IMR-90 (cell line): ENCODE measurements at regions not wholly inside any gene's neighbourhood (a gene's known extent, or its start where the extent isn't known, plus 50 kb on each side); places are given as distances from the start of the nearest gene placed in this dataset.

Experiments used
- ATAC-seq: fragments of 200-7000 bp; cut with Tn5 transposase; 2 replicates; pipeline ENCODE4 v1.9.1; 2020; ENCODE audit warnings: low read depth, mild to moderate bottlenecking, moderate library complexity
- BruUV-seq: library from RNA; stranded (reverse); fragments of 400-500 nt; replicated peaks from 2 replicates; lab custom pipeline; 2021; lab: Mats Ljungman, UMichigan
- CTCF ChIA-PET: fragments of 300-600 bp; formaldehyde crosslinking; extraction: SDS; loops from one replicate; lab custom pipeline; 2021; ENCODE audit warnings: antibody characterized with exemption; lab: Yijun Ruan, JAX
- POLR2A ChIA-PET: fragments of 300-600 bp; sonication (Branson Sonifier 250); formaldehyde crosslinking; loops from one replicate; lab custom pipeline; 2022; ENCODE audit warnings: antibody characterized with exemption; ENCODE audit not compliant: unreplicated experiment; lab: Charles Lee
- DNase-seq: peaks from one replicate; pipeline ENCODE4 v3.0.0; 2013
- H2AFZ ChIP-seq: replicated peaks from 2 replicates; pipeline ENCODE3; 2013; ENCODE audit warnings: low read length, mild to moderate bottlenecking; ENCODE audit not compliant: poor library complexity
- H2AK5ac ChIP-seq: 2 replicates; pipeline ENCODE4 v1.6.1; 2013; ENCODE audit warnings: low read depth, low read length, inconsistent platforms
- H2AK9ac ChIP-seq: replicated peaks from 2 replicates; pipeline ENCODE3; 2013; ENCODE audit warnings: mild to moderate bottlenecking, low read depth, low read length, moderate library complexity; ENCODE audit not compliant: poor library complexity
- H2BK120ac ChIP-seq: 2 replicates; pipeline ENCODE4 v1.6.1; 2013; ENCODE audit warnings: low read depth, low read length, inconsistent platforms
- H2BK15ac ChIP-seq: 3 replicates; pipeline ENCODE4 v1.6.1; 2013; ENCODE audit warnings: low read depth, low read length, inconsistent platforms
- H2BK20ac ChIP-seq: 2 replicates; pipeline ENCODE4 v1.6.1; 2013; ENCODE audit warnings: low read depth, mild to moderate bottlenecking, inconsistent platforms, low read length, moderate library complexity
- H2BK5ac ChIP-seq: 2 replicates; pipeline ENCODE4 v1.6.1; 2013; ENCODE audit warnings: mild to moderate bottlenecking, low read depth, low read length, inconsistent platforms; ENCODE audit not compliant: poor library complexity, severe bottlenecking
- H3K14ac ChIP-seq: replicated peaks from 2 replicates; pipeline ENCODE4 v1.6.1; 2013; ENCODE audit warnings: low read depth, low read length, inconsistent platforms
- H3K18ac ChIP-seq: 2 replicates; pipeline ENCODE4 v1.6.1; 2013; ENCODE audit warnings: low read depth, low read length, control low read depth
- H3K23ac ChIP-seq: 2 replicates; pipeline ENCODE4 v1.6.1; 2013; ENCODE audit warnings: low read depth, low read length, inconsistent platforms
- H3K27ac ChIP-seq: 2 replicates; pipeline ENCODE4 v1.5.1; 2013; ENCODE audit warnings: mild to moderate bottlenecking, control low read depth, low read length; ENCODE audit not compliant: insufficient read depth
- H3K27me3 ChIP-seq: 2 replicates; pipeline ENCODE4 v1.6.1; 2013; ENCODE audit warnings: low read length; ENCODE audit not compliant: control insufficient read depth, insufficient read depth
- H3K36me3 ChIP-seq: 2 replicates; pipeline ENCODE4 v1.6.1; 2013; ENCODE audit warnings: low read length, mixed read lengths; ENCODE audit not compliant: control insufficient read depth, insufficient read depth
- H3K4ac ChIP-seq: 2 replicates; pipeline ENCODE4 v1.6.1; 2013; ENCODE audit warnings: low read depth, low read length, inconsistent platforms
- H3K4me1 ChIP-seq: 2 replicates; pipeline ENCODE4 v1.6.1; 2013; ENCODE audit warnings: low read length, mixed read lengths; ENCODE audit not compliant: control insufficient read depth, insufficient read depth
- H3K4me2 ChIP-seq: 2 replicates; pipeline ENCODE4 v1.6.1; 2013; ENCODE audit warnings: low read depth, mild to moderate bottlenecking, control low read depth, low read length, moderate library complexity
- H3K4me3 ChIP-seq: 2 replicates; pipeline ENCODE4 v1.5.1; 2013; ENCODE audit warnings: low read depth, mild to moderate bottlenecking, control low read depth, low read length, moderate library complexity; ENCODE audit not compliant: insufficient read depth
- H3K56ac ChIP-seq: 2 replicates; pipeline ENCODE4 v1.6.1; 2013; ENCODE audit warnings: low read length, inconsistent platforms; ENCODE audit not compliant: insufficient read depth; ENCODE audit errors: extremely low read depth
- H3K79me1 ChIP-seq, 2 experiments: 2 replicates each; pipeline ENCODE4 v1.6.1; 2013; ENCODE audit warnings: low read length in 2 of 2, inconsistent platforms in 1 of 2, low read depth in 1 of 2
- H3K9ac ChIP-seq: 2 replicates; pipeline ENCODE4 v1.6.1; 2013; ENCODE audit warnings: low read depth, low read length, control low read depth
- H3K9me1 ChIP-seq: 2 replicates; pipeline ENCODE4 v1.6.1; 2013; ENCODE audit warnings: low read length, inconsistent platforms; ENCODE audit not compliant: insufficient read depth
- H3K9me3 ChIP-seq: 2 replicates; pipeline ENCODE4 v1.6.1; 2013; ENCODE audit warnings: low read length; ENCODE audit not compliant: control insufficient read depth, insufficient read depth
- H4K20me1 ChIP-seq: 2 replicates; pipeline ENCODE4 v1.6.1; 2013; ENCODE audit warnings: low read length, inconsistent platforms; ENCODE audit not compliant: insufficient read depth
- H4K5ac ChIP-seq: 2 replicates; pipeline ENCODE4 v1.6.1; 2013; ENCODE audit warnings: mild to moderate bottlenecking, low read depth, low read length, control low read depth
- H4K8ac ChIP-seq, 2 experiments: 2 replicates each; pipeline ENCODE4 v1.6.1; 2013; ENCODE audit warnings: low read depth in 2 of 2, low read length in 2 of 2, control low read depth in 1 of 2, inconsistent platforms in 1 of 2
- H4K91ac ChIP-seq: 2 replicates; pipeline ENCODE4 v1.6.1; 2013; ENCODE audit warnings: low read depth, low read length, inconsistent platforms; ENCODE audit not compliant: insufficient read depth
- BHLHE40 ChIP-seq: fragments of 150-350 bp; IDR thresholded peaks from 2 replicates; pipeline ENCODE4 v1.6.1; 2016; ENCODE audit warnings: mild to moderate bottlenecking, low read depth, low read length
- CEBPB ChIP-seq: IDR thresholded peaks from 2 replicates; pipeline ENCODE4 v1.6.1; 2012; ENCODE audit warnings: low read depth, low read length, improper control_type of control experiment
- MAZ ChIP-seq: IDR thresholded peaks from 2 replicates; pipeline ENCODE4 v1.6.1; 2012; ENCODE audit warnings: low read depth, mild to moderate bottlenecking, low read length, improper control_type of control experiment, moderate library complexity, borderline replicate concordance
- RFX5 ChIP-seq: IDR thresholded peaks from 2 replicates; pipeline ENCODE4 v1.8.0; 2012; ENCODE audit warnings: low read depth, mild to moderate bottlenecking, low read length, moderate library complexity
- SMC3 ChIP-seq: fragments of 150-350 bp; IDR thresholded peaks from 2 replicates; pipeline ENCODE4 v1.6.1; 2016; ENCODE audit warnings: low read depth, mild to moderate bottlenecking, antibody characterized with exemption, low read length, moderate library complexity
- WGBS, 2 experiments: methylation state at CpG; one replicate each; pipeline versions ENCODE4 v1.1.5 to v1.1.7; 2013; ENCODE audit warnings: missing lambda C conversion rate in 2 of 2; ENCODE audit not compliant: insufficient read length in 1 of 2; ENCODE audit errors: extremely low coverage in 2 of 2; 5-methylcytosine and 5-hydroxymethylcytosine counted together
- dilution Hi-C: fragments of 300-500 bp; cut with HindIII; formaldehyde crosslinking; loops from one replicate; pipeline ENCODE4 v1.14.3; 2018; ENCODE audit warnings: low sequenced_read_pairs; ENCODE audit not compliant: unreplicated experiment
- in situ Hi-C: fragments of 300-500 bp; cut with MboI; formaldehyde crosslinking; loops from 3 replicates; pipeline ENCODE4 v1.14.3; 2019; ENCODE audit warnings: low sequenced_read_pairs, inconsistent platforms, mixed read lengths
- intact Hi-C: fragments of 100-400 bp; cut with micrococcal nuclease; formaldehyde crosslinking; loops from 2 replicates; pipeline ENCODE4 v1.10.0; 2022
- TF ChIP-seq, protein P1 (sequence below): fragments of 150-350 bp; IDR thresholded peaks from 2 replicates; pipeline ENCODE4 v1.6.1; 2017; ENCODE audit warnings: mild to moderate bottlenecking, antibody characterized with exemption, low read length, low read depth
- TF ChIP-seq, protein P2 (sequence below): conservative IDR thresholded peaks from 2 replicates; pipeline ENCODE4 v1.5.1; 2012; ENCODE audit warnings: mild to moderate bottlenecking, low read depth, low read length, improper control_type of control experiment

DNA sequence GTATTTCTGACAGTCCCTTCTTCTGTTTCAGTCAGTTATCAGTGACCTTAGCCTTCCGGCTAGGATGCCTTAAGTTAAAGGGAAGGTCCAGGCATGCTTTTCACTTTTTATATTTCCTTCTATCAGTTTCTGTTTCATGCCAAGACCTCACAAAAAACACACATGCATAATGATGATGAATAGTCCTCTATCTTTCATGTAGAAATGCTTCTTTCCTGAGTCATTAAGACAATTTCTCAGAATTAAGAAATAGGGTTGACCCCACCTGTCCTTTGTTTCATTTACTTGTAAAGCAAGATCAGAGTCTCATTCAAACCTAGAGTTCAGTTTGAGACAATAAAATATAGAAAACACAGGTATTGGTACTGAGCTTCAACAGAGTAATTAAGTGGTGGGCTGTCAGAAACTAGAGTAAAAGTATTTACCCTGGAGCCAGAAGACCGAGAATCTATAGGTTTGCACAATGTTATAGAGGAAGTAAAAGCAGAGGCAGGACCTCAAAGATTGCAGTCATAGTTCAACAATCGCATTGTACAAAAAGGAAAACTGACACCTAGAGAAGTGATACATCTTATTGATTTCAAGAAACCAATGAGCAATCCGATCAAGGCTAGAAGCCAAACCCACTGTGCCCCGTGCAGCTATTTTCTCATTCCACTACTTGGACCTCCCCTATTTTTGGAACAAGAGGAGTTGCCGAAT lies 118.7 kb upstream of the PUM3 start:
- H2BK20ac ChIP-seq: no peak overlapping the region
- H2BK15ac ChIP-seq: no peak overlapping the region
- H4K5ac ChIP-seq: no peak overlapping the region
- no peak overlapping the region for H3K56ac ChIP-seq
- ATAC-seq: no peak
- 43% methylated on average over 1 of the region's 6 CpGs; no CpG with 5 or more reads in 1 of the 2 experiments for WGBS, 2 experiments
- BruUV-seq: no TSS peak
- H3K4me3 ChIP-seq: no peak overlapping the region
- dilution Hi-C loops: no loop called here
- H4K91ac ChIP-seq: no peak overlapping the region
- no peak overlapping the region for H4K8ac ChIP-seq
- no peak overlapping the region for H2AK9ac ChIP-seq
- H3K9me1 ChIP-seq: no peaks in the 10 kb centered on the region
- in situ Hi-C loops: loop anchor here (25.0 kb wide), 1 partner anchor 100 kb away; no protein-coding TSS in a partner anchor
- no peak overlapping the region for H3K18ac ChIP-seq
- H3K23ac ChIP-seq: no peak overlapping the region
- no peak overlapping the region for H3K4me2 ChIP-seq
- no peak overlapping the region for H2AK5ac ChIP-seq
- H2AFZ ChIP-seq: no peak overlapping the region
- H3K9ac ChIP-seq: no peak overlapping the region
- no peaks in the 10 kb centered on the region for H3K36me3 ChIP-seq
- H3K14ac ChIP-seq: no peak overlapping the region
- H3K4me1 ChIP-seq: no peaks in the 10 kb centered on the region
- no peak overlapping the region for H3K27ac ChIP-seq
- POLR2A ChIA-PET: no interaction called here
- no peaks in the 10 kb centered on the region for H3K9me3 ChIP-seq
- H4K20me1 ChIP-seq: no peaks in the 10 kb centered on the region
- H2BK120ac ChIP-seq: no peak overlapping the region
- intact Hi-C loops: no loop called here
- no peak for DNase-seq
- CTCF ChIA-PET: no interaction called here
- no peak overlapping the region for H3K4ac ChIP-seq
- H3K27me3 ChIP-seq: no peaks in the 10 kb centered on the region
- no peaks in the 10 kb centered on the region for H3K79me1 ChIP-seq
- H2BK5ac ChIP-seq: no peak overlapping the region
- TF ChIP-seq CEBPB (no peak), SMC3 (no peak), RFX5 (no peak), MAZ (no peak), BHLHE40 (no peak)
- TF ChIP-seq, protein P1, sequence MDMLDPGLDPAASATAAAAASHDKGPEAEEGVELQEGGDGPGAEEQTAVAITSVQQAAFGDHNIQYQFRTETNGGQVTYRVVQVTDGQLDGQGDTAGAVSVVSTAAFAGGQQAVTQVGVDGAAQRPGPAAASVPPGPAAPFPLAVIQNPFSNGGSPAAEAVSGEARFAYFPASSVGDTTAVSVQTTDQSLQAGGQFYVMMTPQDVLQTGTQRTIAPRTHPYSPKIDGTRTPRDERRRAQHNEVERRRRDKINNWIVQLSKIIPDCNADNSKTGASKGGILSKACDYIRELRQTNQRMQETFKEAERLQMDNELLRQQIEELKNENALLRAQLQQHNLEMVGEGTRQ: no peak
- TF ChIP-seq, protein P2, sequence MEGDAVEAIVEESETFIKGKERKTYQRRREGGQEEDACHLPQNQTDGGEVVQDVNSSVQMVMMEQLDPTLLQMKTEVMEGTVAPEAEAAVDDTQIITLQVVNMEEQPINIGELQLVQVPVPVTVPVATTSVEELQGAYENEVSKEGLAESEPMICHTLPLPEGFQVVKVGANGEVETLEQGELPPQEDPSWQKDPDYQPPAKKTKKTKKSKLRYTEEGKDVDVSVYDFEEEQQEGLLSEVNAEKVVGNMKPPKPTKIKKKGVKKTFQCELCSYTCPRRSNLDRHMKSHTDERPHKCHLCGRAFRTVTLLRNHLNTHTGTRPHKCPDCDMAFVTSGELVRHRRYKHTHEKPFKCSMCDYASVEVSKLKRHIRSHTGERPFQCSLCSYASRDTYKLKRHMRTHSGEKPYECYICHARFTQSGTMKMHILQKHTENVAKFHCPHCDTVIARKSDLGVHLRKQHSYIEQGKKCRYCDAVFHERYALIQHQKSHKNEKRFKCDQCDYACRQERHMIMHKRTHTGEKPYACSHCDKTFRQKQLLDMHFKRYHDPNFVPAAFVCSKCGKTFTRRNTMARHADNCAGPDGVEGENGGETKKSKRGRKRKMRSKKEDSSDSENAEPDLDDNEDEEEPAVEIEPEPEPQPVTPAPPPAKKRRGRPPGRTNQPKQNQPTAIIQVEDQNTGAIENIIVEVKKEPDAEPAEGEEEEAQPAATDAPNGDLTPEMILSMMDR: no peak
